WTC11 (cell line): ENCODE measurements at regions not wholly inside any gene's neighbourhood (a gene's known extent, or its start where the extent isn't known, plus 50 kb on each side); places are given as distances from the start of the nearest gene placed in this dataset.
"Not testable (repeated sequence)": the region's sequence is repeated elsewhere in the genome, so short reads cannot be mapped to it uniquely, and the experiment has no call there.

Experiments used
- ATAC-seq: fragments of 200-7000 bp; cut with Tn5 transposase; 2 replicates; pipeline ENCODE4 v1.10.0; 2021; ENCODE audit warnings: mild to moderate bottlenecking, moderate library complexity
- CTCF ChIA-PET: fragments of 300-600 bp; sonication (Branson Sonifier 250); formaldehyde crosslinking; loops from one replicate; lab custom pipeline; 2021; ENCODE audit warnings: antibody characterized with exemption; lab: Charles Lee
- POLR2A ChIA-PET: fragments of 350-600 bp; sonication (Branson Sonifier 250); formaldehyde crosslinking; loops from one replicate; lab custom pipeline; 2021; ENCODE audit warnings: antibody characterized with exemption; lab: Charles Lee
- DNase-seq: peaks from one replicate; pipeline ENCODE4 v3.0.0; 2021; ENCODE audit warnings: low spot score
- H3K27ac Mint-ChIP-seq: 2 replicates; pipeline ENCODE4 v1.8.0; 2021; ENCODE audit warnings: mixed read lengths
- H3K27me3 Mint-ChIP-seq: 2 replicates; pipeline ENCODE4 v1.8.0; 2021; ENCODE audit warnings: low read depth, mild to moderate bottlenecking, moderate library complexity, mixed read lengths
- H3K36me3 Mint-ChIP-seq: 2 replicates; pipeline ENCODE4 v1.8.0; 2021; ENCODE audit warnings: mixed read lengths
- H3K4me1 Mint-ChIP-seq: 2 replicates; pipeline ENCODE4 v1.8.0; 2022; ENCODE audit warnings: mixed read lengths
- H3K4me3 Mint-ChIP-seq: 2 replicates; pipeline ENCODE4 v1.8.0; 2021; ENCODE audit warnings: mild to moderate bottlenecking, moderate library complexity, mixed read lengths
- H3K9me3 Mint-ChIP-seq: 2 replicates; pipeline ENCODE4 v1.8.0; 2021; ENCODE audit warnings: mixed read lengths
- CBFB ChIP-seq: sonication (generic); formaldehyde crosslinking; IDR thresholded peaks from 2 replicates; pipeline ENCODE4 v1.8.1; 2022; ENCODE audit warnings: mild to moderate bottlenecking, low read depth, missing genetic modification reagents
- EMX1 ChIP-seq: fragments of 250-450 bp; sonication (Bioruptor Pico); IDR thresholded peaks from 2 replicates; pipeline ENCODE4 v1.8.0; 2021; ENCODE audit warnings: mild to moderate bottlenecking
- FOXK1 ChIP-seq: sonication (generic); formaldehyde crosslinking; IDR thresholded peaks from 2 replicates; pipeline ENCODE4 v1.8.0; 2022; ENCODE audit warnings: mild to moderate bottlenecking, moderate library complexity, missing genetic modification reagents
- IRF2 ChIP-seq: sonication (generic); formaldehyde crosslinking; IDR thresholded peaks from 2 replicates; pipeline ENCODE4 v1.8.0; 2022; ENCODE audit warnings: low read depth, missing genetic modification reagents, borderline replicate concordance
- MYBL2 ChIP-seq: sonication (generic); formaldehyde crosslinking; IDR thresholded peaks from 2 replicates; pipeline ENCODE4 v1.8.1; 2023; ENCODE audit warnings: mild to moderate bottlenecking, moderate library complexity, missing genetic modification reagents
- NR3C1 ChIP-seq: sonication (generic); formaldehyde crosslinking; conservative IDR thresholded peaks from 2 replicates; pipeline ENCODE4 v1.8.1; 2023; ENCODE audit warnings: low read depth, mild to moderate bottlenecking, missing genetic modification reagents
- OVOL2 ChIP-seq: fragments of 250-450 bp; sonication (Bioruptor Pico); IDR thresholded peaks from 2 replicates; pipeline ENCODE4 v1.9.0; 2021; ENCODE audit warnings: mild to moderate bottlenecking, borderline replicate concordance
- RORB ChIP-seq: fragments of 250-450 bp; sonication (Bioruptor Pico); IDR thresholded peaks from 2 replicates; pipeline ENCODE4 v1.9.0; 2021; ENCODE audit warnings: mild to moderate bottlenecking
- SOX15 ChIP-seq: fragments of 250-450 bp; sonication (Bioruptor Pico); IDR thresholded peaks from 2 replicates; pipeline ENCODE4 v1.9.0; 2021; ENCODE audit warnings: mild to moderate bottlenecking
- ZNF263 ChIP-seq: sonication (generic); formaldehyde crosslinking; IDR thresholded peaks from 2 replicates; pipeline ENCODE4 v1.8.1; 2022; ENCODE audit warnings: low read depth, mild to moderate bottlenecking, moderate library complexity, missing genetic modification reagents
- ZNF671 ChIP-seq: fragments of 250-450 bp; sonication (Bioruptor Pico); IDR thresholded peaks from 2 replicates; pipeline ENCODE4 v1.8.0; 2021; ENCODE audit warnings: mild to moderate bottlenecking
- TF ChIP-seq, protein P1 (sequence below): fragments of 250-450 bp; sonication (Bioruptor Pico); conservative IDR thresholded peaks from 2 replicates; pipeline ENCODE4 v1.9.0; 2021; ENCODE audit warnings: mild to moderate bottlenecking
- TF ChIP-seq, protein P2 (sequence below): fragments of 250-450 bp; sonication (Bioruptor Pico); IDR thresholded peaks from 2 replicates; pipeline ENCODE4 v1.8.0; 2021; ENCODE audit warnings: mild to moderate bottlenecking
- TF ChIP-seq, protein P3 (sequence below): sonication (generic); formaldehyde crosslinking; IDR thresholded peaks from 2 replicates; pipeline ENCODE4 v1.8.1; 2023; ENCODE audit warnings: mild to moderate bottlenecking, moderate library complexity, missing genetic modification reagents
- TF ChIP-seq, protein P4 (sequence below): sonication (generic); formaldehyde crosslinking; IDR thresholded peaks from 2 replicates; pipeline ENCODE4 v1.8.1; 2023; ENCODE audit warnings: mild to moderate bottlenecking, missing genetic modification reagents
- TF ChIP-seq, protein P5 (sequence below): sonication (generic); formaldehyde crosslinking; IDR thresholded peaks from 2 replicates; pipeline ENCODE4 v1.8.1; 2022; ENCODE audit warnings: mild to moderate bottlenecking, missing genetic modification reagents, moderate library complexity, borderline replicate concordance
- TF ChIP-seq, protein P6 (sequence below): fragments of 200-600 bp; IDR thresholded peaks from 2 replicates; pipeline ENCODE4 v1.8.0; 2022; ENCODE audit warnings: antibody characterized with exemption
- TF ChIP-seq, protein P7 (sequence below): sonication (generic); formaldehyde crosslinking; conservative IDR thresholded peaks from 2 replicates; pipeline ENCODE4 v1.8.1; 2023; ENCODE audit warnings: mild to moderate bottlenecking, low read depth, missing genetic modification reagents, moderate library complexity
- TF ChIP-seq, protein P8 (sequence below): fragments of 250-450 bp; sonication (Bioruptor Pico); IDR thresholded peaks from 2 replicates; pipeline ENCODE4 v1.9.0; 2021; ENCODE audit warnings: mild to moderate bottlenecking

DNA sequence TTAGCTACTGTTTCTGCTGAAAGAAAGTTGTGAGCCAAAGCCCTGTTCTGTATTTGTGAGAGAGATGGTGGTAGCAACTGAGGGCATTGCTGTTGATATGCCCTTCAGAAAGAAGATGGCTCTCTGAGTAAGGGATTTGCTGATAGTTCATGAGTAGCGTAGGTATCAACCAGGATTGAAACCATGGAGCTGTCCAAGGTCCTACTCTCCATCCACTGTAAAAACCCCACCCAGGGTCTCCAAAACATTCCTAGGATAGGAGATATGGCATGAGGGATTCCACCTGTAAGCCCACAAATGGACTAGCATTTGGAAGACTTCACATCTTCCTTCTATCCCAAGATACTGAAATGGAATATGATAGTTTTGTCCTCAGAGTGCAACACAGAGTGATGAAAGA is 277.1 kb upstream of the PRKX start (continued):
- TF ChIP-seq, protein P1, sequence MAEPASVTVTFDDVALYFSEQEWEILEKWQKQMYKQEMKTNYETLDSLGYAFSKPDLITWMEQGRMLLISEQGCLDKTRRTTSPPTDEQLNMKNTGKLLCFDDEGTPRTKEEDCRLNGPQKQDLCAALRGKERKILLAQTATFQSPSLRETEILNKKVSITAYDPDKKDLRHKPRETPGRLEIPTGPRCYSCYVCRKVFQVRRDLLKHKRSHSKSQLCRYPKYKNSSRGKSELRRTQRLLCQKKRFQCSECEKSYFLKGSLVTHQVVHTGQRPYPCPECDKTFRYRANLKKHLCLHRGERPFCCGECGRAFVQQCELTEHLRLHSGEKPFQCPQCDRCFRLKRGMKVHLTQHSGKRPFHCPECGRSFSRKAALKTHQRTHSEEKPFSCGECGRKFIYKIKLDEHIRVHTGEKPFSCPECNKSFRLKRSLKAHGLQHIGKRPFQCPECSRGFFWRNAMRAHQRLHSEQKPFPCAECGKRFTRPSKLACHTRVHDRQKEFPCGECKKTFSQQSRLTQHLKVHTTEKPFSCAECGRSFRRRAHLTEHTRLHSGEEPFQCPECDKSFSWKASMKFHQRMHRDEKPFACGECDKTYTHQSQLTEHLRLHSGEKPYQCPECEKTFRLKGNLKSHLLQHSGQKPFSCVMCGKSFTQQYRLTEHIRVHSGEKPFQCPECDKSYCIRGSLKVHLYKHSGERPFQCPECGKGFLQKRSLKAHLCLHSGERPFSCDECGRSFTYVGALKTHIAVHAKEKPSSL: no peak
- no peak for TF ChIP-seq MYBL2 (CRISPR knock-in tag)
- TF ChIP-seq, protein P2, sequence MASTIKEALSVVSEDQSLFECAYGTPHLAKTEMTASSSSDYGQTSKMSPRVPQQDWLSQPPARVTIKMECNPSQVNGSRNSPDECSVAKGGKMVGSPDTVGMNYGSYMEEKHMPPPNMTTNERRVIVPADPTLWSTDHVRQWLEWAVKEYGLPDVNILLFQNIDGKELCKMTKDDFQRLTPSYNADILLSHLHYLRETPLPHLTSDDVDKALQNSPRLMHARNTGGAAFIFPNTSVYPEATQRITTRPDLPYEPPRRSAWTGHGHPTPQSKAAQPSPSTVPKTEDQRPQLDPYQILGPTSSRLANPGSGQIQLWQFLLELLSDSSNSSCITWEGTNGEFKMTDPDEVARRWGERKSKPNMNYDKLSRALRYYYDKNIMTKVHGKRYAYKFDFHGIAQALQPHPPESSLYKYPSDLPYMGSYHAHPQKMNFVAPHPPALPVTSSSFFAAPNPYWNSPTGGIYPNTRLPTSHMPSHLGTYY (CRISPR knock-in tag): no peak

DNA sequence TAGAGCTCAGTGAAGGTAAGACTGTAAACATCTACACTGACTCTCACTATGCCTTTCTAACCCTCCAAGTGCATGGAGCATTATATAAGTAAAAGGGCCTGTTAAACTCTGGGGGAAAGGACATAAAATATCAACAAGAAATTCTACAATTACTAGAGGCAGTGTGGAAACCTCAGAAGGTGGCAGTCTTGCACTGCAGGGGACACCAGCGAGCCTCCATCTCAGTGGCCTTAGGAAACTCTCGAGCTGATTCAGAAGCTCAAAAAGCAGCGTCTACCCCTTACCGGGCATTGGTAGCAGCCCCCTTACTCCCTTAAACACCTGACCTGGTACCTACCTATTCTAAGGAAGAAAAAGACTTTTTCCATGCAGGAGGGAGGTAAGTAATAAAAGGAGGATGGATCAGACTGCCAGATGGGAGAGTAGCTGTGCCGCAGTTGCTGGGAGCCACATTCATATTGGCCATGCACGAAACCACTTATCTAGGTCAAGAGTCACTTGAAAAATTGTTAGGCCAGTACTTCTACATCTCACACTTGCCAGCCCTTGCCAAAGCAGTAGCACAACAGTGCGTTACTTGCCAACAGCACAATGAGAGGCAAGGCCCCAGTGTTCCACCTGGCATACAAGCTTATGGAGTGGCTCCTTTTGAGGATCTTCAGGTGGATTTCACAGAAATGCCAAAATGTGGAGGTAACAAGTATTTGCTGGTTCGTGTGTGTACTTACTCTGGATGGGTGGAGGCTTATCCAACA is 258.8 kb upstream of the PRKX start:
- H3K27me3 Mint-ChIP-seq, H3K36me3 Mint-ChIP-seq, H3K4me3 Mint-ChIP-seq, ATAC-seq, H3K27ac Mint-ChIP-seq, H3K4me1 Mint-ChIP-seq, POLR2A ChIA-PET: not testable (repeated sequence)
- CTCF ChIA-PET: interaction anchor here (2.9 kb wide), 1 partner anchor 10 kb away, joined by 6 read pairs; no protein-coding TSS in a partner anchor
- H3K9me3 Mint-ChIP-seq: peaks cover 12% of the 10 kb centered on the region; the same call in 1 of the 2 replicates
- DNase-seq: peak; percentile 19

DNA sequence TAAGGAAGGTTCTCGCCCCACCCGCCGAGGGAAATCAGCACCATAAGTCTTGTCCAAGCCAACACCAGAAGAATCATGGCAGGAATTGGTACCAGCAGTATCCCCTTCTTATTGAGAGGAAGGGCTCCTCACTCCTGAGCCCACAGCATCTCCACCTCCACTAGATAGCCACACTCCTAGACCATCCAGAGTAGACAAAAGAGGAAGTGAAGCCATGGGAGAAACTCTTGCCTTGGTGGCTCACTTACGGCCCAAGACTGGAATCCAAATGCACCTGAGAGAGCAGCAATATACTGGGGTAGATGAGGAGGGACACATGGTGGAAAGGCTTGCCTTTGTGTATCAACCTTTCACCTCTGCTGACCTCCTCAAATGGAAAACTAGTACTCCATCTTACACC is 255.3 kb upstream of the PRKX start:
- CTCF ChIA-PET: no interaction called here
- no peak overlapping the region for H3K4me3 Mint-ChIP-seq
- H3K27ac Mint-ChIP-seq: no peak overlapping the region
- no peaks in the 10 kb centered on the region for H3K27me3 Mint-ChIP-seq
- no peaks in the 10 kb centered on the region; the same call in 1 of the 2 replicates for H3K36me3 Mint-ChIP-seq
- peaks cover 12% of the 10 kb centered on the region; the same call in 1 of the 2 replicates for H3K9me3 Mint-ChIP-seq
- DNase-seq (no peak), ATAC-seq (no peak)
- peaks cover 2% of the 10 kb centered on the region for H3K4me1 Mint-ChIP-seq
- POLR2A ChIA-PET: no interaction called here
- TF ChIP-seq, protein P3, sequence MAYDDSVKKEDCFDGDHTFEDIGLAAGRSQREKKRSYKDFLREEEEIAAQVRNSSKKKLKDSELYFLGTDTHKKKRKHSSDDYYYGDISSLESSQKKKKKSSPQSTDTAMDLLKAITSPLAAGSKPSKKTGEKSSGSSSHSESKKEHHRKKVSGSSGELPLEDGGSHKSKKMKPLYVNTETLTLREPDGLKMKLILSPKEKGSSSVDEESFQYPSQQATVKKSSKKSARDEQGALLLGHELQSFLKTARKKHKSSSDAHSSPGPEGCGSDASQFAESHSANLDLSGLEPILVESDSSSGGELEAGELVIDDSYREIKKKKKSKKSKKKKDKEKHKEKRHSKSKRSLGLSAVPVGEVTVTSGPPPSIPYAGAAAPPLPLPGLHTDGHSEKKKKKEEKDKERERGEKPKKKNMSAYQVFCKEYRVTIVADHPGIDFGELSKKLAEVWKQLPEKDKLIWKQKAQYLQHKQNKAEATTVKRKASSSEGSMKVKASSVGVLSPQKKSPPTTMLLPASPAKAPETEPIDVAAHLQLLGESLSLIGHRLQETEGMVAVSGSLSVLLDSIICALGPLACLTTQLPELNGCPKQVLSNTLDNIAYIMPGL (CRISPR knock-in tag): no peak
- TF ChIP-seq SOX15 (CRISPR knock-in tag): no peak
- no peak for TF ChIP-seq EMX1 (CRISPR knock-in tag)
- no peak for TF ChIP-seq CBFB (CRISPR knock-in tag)
- TF ChIP-seq NR3C1 (CRISPR knock-in tag): no peak
- no peak for TF ChIP-seq RORB (CRISPR knock-in tag)
- TF ChIP-seq, protein P4, sequence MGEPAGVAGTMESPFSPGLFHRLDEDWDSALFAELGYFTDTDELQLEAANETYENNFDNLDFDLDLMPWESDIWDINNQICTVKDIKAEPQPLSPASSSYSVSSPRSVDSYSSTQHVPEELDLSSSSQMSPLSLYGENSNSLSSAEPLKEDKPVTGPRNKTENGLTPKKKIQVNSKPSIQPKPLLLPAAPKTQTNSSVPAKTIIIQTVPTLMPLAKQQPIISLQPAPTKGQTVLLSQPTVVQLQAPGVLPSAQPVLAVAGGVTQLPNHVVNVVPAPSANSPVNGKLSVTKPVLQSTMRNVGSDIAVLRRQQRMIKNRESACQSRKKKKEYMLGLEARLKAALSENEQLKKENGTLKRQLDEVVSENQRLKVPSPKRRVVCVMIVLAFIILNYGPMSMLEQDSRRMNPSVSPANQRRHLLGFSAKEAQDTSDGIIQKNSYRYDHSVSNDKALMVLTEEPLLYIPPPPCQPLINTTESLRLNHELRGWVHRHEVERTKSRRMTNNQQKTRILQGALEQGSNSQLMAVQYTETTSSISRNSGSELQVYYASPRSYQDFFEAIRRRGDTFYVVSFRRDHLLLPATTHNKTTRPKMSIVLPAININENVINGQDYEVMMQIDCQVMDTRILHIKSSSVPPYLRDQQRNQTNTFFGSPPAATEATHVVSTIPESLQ (CRISPR knock-in tag): no peak
- TF ChIP-seq, protein P5, sequence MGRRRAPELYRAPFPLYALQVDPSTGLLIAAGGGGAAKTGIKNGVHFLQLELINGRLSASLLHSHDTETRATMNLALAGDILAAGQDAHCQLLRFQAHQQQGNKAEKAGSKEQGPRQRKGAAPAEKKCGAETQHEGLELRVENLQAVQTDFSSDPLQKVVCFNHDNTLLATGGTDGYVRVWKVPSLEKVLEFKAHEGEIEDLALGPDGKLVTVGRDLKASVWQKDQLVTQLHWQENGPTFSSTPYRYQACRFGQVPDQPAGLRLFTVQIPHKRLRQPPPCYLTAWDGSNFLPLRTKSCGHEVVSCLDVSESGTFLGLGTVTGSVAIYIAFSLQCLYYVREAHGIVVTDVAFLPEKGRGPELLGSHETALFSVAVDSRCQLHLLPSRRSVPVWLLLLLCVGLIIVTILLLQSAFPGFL: no peak
- TF ChIP-seq ZNF263 (CRISPR knock-in tag): no peak
- no peak for TF ChIP-seq FOXK1 (CRISPR knock-in tag)
- TF ChIP-seq, protein P6, sequence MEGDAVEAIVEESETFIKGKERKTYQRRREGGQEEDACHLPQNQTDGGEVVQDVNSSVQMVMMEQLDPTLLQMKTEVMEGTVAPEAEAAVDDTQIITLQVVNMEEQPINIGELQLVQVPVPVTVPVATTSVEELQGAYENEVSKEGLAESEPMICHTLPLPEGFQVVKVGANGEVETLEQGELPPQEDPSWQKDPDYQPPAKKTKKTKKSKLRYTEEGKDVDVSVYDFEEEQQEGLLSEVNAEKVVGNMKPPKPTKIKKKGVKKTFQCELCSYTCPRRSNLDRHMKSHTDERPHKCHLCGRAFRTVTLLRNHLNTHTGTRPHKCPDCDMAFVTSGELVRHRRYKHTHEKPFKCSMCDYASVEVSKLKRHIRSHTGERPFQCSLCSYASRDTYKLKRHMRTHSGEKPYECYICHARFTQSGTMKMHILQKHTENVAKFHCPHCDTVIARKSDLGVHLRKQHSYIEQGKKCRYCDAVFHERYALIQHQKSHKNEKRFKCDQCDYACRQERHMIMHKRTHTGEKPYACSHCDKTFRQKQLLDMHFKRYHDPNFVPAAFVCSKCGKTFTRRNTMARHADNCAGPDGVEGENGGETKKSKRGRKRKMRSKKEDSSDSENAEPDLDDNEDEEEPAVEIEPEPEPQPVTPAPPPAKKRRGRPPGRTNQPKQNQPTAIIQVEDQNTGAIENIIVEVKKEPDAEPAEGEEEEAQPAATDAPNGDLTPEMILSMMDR: no peak
- TF ChIP-seq ZNF671 (CRISPR knock-in tag): no peak
- TF ChIP-seq IRF2 (CRISPR knock-in tag): no peak
- TF ChIP-seq OVOL2 (CRISPR knock-in tag): no peak
- TF ChIP-seq, protein P7, sequence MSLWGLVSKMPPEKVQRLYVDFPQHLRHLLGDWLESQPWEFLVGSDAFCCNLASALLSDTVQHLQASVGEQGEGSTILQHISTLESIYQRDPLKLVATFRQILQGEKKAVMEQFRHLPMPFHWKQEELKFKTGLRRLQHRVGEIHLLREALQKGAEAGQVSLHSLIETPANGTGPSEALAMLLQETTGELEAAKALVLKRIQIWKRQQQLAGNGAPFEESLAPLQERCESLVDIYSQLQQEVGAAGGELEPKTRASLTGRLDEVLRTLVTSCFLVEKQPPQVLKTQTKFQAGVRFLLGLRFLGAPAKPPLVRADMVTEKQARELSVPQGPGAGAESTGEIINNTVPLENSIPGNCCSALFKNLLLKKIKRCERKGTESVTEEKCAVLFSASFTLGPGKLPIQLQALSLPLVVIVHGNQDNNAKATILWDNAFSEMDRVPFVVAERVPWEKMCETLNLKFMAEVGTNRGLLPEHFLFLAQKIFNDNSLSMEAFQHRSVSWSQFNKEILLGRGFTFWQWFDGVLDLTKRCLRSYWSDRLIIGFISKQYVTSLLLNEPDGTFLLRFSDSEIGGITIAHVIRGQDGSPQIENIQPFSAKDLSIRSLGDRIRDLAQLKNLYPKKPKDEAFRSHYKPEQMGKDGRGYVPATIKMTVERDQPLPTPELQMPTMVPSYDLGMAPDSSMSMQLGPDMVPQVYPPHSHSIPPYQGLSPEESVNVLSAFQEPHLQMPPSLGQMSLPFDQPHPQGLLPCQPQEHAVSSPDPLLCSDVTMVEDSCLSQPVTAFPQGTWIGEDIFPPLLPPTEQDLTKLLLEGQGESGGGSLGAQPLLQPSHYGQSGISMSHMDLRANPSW (CRISPR knock-in tag): no peak
- TF ChIP-seq, protein P8, sequence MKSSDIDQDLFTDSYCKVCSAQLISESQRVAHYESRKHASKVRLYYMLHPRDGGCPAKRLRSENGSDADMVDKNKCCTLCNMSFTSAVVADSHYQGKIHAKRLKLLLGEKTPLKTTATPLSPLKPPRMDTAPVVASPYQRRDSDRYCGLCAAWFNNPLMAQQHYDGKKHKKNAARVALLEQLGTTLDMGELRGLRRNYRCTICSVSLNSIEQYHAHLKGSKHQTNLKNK (CRISPR knock-in tag): no peak
